ENCODE measurements at regions not wholly inside any gene's neighbourhood (a gene's known extent, or its start where the extent isn't known, plus 50 kb on each side); places are given as distances from the start of the nearest gene placed in this dataset.

DNA sequence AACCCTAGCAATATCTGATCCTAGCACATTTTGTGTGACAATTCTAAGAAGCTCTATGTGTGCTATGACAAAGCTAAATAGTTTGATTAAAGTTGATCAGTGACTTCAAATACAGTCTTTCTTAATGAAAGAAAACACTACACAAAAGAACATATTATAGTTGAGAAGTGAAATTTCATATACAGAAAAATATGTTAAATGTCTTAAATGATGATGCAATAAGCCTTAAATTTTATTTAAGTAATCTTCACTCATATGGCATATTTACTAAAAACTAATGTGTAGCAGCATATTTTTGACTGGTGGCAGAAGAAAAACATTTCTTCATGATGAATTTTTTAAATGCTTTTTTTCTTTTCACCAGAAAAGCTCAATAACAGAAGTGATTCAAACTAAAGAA lies 485.5 kb downstream of the TUSC7 start:
- H3K36me3 ChIP-seq = no peaks in the 10 kb centered on the region
- no peaks in the 10 kb centered on the region for H3K9me3 ChIP-seq
- H3K4me3 ChIP-seq = no peak overlapping the region

DNA sequence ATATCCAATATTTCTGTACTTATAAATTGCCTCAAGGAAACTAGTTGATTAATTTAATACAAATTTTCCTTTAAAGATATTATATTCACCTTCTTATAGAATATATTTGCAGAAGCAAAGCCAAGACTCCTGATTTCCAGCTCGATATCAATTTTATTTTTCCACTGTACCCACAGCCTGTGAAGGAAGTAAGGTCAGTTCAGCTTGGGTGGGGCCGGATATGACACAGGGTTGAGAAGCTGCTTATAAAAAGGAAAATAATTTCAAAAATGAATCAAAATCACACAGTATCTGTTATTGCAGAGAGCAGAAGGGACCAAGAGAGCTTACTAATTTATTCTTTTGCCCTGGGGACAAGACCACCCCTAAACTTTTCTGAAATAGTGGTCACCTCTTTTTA lies 491.4 kb downstream of the TUSC7 start:
- Histone ChIP-seq H3K4me1 (peaks cover 8% of the 10 kb centered on the region), H3K27me3 (no peaks in the 10 kb centered on the region), H3K27ac (no peak overlapping the region), H3K36me3 (no peaks in the 10 kb centered on the region), H3K9me3 (no peaks in the 10 kb centered on the region), H3K4me3 (no peak overlapping the region)
- intact Hi-C loops (cut with DNase I) = no loop called here
- no peak for DNase-seq (ENCODE audit: extremely low spot score in 2 of 2)
- TF ChIP-seq POLR2AphosphoS5 (IDR thresholded peaks at IDR 0.05; ENCODE audit: insufficient read depth in 1 of 2, low read depth in 1 of 2) (no peak), POLR2A (IDR thresholded peaks at IDR 0.05) (no peak)
- TF ChIP-seq, protein P1, sequence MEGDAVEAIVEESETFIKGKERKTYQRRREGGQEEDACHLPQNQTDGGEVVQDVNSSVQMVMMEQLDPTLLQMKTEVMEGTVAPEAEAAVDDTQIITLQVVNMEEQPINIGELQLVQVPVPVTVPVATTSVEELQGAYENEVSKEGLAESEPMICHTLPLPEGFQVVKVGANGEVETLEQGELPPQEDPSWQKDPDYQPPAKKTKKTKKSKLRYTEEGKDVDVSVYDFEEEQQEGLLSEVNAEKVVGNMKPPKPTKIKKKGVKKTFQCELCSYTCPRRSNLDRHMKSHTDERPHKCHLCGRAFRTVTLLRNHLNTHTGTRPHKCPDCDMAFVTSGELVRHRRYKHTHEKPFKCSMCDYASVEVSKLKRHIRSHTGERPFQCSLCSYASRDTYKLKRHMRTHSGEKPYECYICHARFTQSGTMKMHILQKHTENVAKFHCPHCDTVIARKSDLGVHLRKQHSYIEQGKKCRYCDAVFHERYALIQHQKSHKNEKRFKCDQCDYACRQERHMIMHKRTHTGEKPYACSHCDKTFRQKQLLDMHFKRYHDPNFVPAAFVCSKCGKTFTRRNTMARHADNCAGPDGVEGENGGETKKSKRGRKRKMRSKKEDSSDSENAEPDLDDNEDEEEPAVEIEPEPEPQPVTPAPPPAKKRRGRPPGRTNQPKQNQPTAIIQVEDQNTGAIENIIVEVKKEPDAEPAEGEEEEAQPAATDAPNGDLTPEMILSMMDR (IDR thresholded peaks at IDR 0.05) = no peak

More for the DNA sequence above, 485.5 kb downstream of the TUSC7 start:
- Histone ChIP-seq H3K4me1 (no peaks in the 10 kb centered on the region), H3K27me3 (no peaks in the 10 kb centered on the region), H3K27ac (no peak overlapping the region)
- TF ChIP-seq, protein P1 (IDR thresholded peaks at IDR 0.05) = no peak
- TF ChIP-seq POLR2AphosphoS5 (IDR thresholded peaks at IDR 0.05; ENCODE audit: insufficient read depth in 1 of 2, low read depth in 1 of 2) (no peak), POLR2A (IDR thresholded peaks at IDR 0.05) (no peak)
- no peak for DNase-seq (ENCODE audit: extremely low spot score in 2 of 2)
- intact Hi-C loops (cut with DNase I) = no loop called here

DNA sequence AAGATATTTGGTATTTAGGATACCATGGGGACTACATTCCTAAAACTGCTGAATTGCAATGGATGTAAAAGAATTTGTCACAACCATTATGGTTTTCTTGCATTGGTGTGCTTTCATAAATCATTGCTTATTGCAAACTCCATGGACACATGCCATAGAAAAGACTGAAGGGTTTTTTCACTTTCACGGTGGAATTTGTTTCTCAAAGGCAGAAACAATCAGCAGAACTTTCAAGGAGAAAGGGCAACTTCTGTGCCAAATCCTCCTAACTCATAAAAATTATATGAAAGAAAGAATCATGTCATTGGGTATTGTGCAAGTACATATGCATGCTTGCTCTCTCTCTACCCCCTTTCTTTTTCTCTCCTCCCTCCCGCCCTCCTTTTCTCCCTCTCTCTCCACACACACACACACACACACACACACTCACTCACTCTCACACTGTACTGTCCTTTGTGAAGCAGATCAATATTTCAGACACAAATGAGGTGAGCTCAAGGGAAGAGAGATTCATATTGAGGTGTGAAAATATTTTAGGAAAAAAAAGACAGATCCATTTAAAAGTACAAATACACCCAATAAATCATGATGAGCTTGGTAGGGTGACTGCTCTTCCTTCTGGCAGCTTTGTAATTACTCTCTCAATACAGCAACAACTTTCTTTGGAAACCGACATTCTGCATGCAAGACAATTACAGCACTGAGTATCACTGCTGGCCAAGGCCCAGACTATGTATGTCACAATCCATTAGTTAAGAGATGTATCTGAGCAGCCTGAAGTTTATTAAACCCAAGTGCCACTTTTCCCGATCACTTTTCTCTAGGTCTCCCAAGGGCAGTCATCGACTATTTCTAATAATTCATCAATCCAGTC lies 492.6 kb downstream of the TUSC7 start:
- H3K4me3 ChIP-seq = no peak overlapping the region
- H3K4me1 ChIP-seq = peaks cover 8% of the 10 kb centered on the region
- H3K9me3 ChIP-seq = no peaks in the 10 kb centered on the region
- no peak for DNase-seq (ENCODE audit: extremely low spot score in 2 of 2)
- H3K36me3 ChIP-seq = no peaks in the 10 kb centered on the region
- intact Hi-C loops (cut with DNase I) = no loop called here
- no peak overlapping the region for H3K27ac ChIP-seq
- TF ChIP-seq POLR2A (IDR thresholded peaks at IDR 0.05) (no peak), POLR2AphosphoS5 (IDR thresholded peaks at IDR 0.05; ENCODE audit: insufficient read depth in 1 of 2, low read depth in 1 of 2) (no peak)
- TF ChIP-seq, protein P1 (IDR thresholded peaks at IDR 0.05) = no peak
- no peaks in the 10 kb centered on the region for H3K27me3 ChIP-seq

DNA sequence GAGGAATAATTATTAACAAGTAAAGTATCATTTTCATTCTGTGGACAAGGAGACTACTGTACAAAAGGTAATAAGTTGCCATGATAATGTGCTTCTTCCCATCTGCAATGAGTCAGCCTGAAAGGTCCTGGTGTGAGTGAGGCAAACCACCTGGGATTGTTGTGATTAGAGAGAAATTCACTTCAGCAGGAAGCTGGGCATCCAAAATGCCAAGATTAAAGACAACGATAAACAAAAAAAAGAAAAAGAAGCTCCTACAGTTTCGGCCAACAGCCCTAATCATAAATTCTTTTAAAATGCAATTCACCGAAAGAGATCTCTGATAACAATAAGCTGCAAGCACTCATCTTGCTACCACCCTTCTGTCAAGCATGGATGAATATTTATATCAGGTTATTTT lies 507.8 kb downstream of the TUSC7 start:
- no peaks in the 10 kb centered on the region for H3K9me3 ChIP-seq
- intact Hi-C loops (cut with DNase I) = no loop called here
- H3K4me1 ChIP-seq = no peaks in the 10 kb centered on the region
- no peak overlapping the region for H3K27ac ChIP-seq
- H3K36me3 ChIP-seq = no peaks in the 10 kb centered on the region
- TF ChIP-seq POLR2AphosphoS5 (IDR thresholded peaks at IDR 0.05; ENCODE audit: insufficient read depth in 1 of 2, low read depth in 1 of 2) = no peak
- no peak for TF ChIP-seq POLR2A (IDR thresholded peaks at IDR 0.05)
- TF ChIP-seq, protein P1 (IDR thresholded peaks at IDR 0.05) = no peak
- H3K4me3 ChIP-seq = no peak overlapping the region
- DNase-seq (ENCODE audit: extremely low spot score in 2 of 2) = no peak
- no peaks in the 10 kb centered on the region for H3K27me3 ChIP-seq

DNA sequence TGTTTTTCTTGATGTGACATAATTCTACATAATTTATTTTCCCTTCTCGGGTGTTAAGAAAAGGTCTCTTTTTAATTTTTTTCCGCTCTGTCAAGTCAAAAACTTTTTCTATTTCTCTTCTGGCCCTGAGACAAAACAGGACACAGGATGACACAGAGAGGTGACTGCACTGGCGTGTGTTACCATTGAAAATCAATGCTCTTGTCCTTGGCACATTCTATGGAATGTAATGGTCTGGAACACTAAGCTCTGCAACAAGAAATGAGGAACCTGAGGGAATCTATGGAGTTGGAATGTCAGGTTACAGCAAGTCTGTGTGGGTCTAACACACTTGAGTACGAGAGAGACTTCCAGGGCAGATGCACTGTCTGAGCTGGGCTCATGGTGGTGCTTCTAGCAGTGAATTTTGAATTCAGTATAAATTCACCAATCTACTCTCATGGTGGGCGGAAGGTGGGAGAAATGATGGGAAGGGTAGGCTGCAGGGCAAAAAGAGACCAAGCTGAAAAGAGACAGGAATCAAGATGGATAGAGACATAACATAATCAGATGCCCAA lies 508.3 kb downstream of the TUSC7 start:
- Histone ChIP-seq H3K4me3 (no peak overlapping the region), H3K36me3 (no peaks in the 10 kb centered on the region), H3K27me3 (no peaks in the 10 kb centered on the region), H3K27ac (no peak overlapping the region), H3K4me1 (no peaks in the 10 kb centered on the region), H3K9me3 (no peaks in the 10 kb centered on the region)
- no peak for DNase-seq (ENCODE audit: extremely low spot score in 2 of 2)
- intact Hi-C loops (cut with DNase I) = no loop called here
- TF ChIP-seq POLR2AphosphoS5 (IDR thresholded peaks at IDR 0.05; ENCODE audit: insufficient read depth in 1 of 2, low read depth in 1 of 2) = no peak
- TF ChIP-seq, protein P1 (IDR thresholded peaks at IDR 0.05) = no peak
- TF ChIP-seq POLR2A (IDR thresholded peaks at IDR 0.05) = no peak
